OCI-LY1 (cell line): ENCODE measurements at regions not wholly inside any gene's neighbourhood (a gene's known extent, or its start where the extent isn't known, plus 50 kb on each side); places are given as distances from the start of the nearest gene placed in this dataset.

Source experiments
- H2AFZ ChIP-seq: fragments of 200-600 bp; sonication (generic), shearing (Covaris generic); 2 replicates; pipeline ENCODE4 v1.6.0; 2014; ENCODE audit warnings: antibody characterized with exemption, mild to moderate bottlenecking, low read length
- H3F3A ChIP-seq: fragments of 200-600 bp; sonication (generic), shearing (Covaris generic); 2 replicates; pipeline ENCODE4 v1.6.0; 2014; ENCODE audit warnings: mild to moderate bottlenecking, antibody characterized with exemption, low read length, moderate library complexity; ENCODE audit not compliant: insufficient read depth
- H3K27ac ChIP-seq: fragments of 200-600 bp; sonication (generic); 2 replicates; pipeline ENCODE4 v1.5.1; 2014; ENCODE audit warnings: low read length, mixed run types, mild to moderate bottlenecking, low read depth; ENCODE audit not compliant: poor library complexity, severe bottlenecking
- H3K27me3 ChIP-seq: fragments of 200-600 bp; sonication (generic); 2 replicates; pipeline ENCODE4 v1.6.0; 2014; ENCODE audit warnings: antibody characterized with exemption, mild to moderate bottlenecking, low read length, moderate library complexity; ENCODE audit not compliant: insufficient read depth
- H3K36me3 ChIP-seq: fragments of 200-600 bp; sonication (generic); 2 replicates; pipeline ENCODE4 v1.6.1; 2014; ENCODE audit warnings: mild to moderate bottlenecking, antibody characterized with exemption, low read length, moderate library complexity, mixed read lengths; ENCODE audit not compliant: insufficient read depth
- H3K4me1 ChIP-seq: fragments of 200-600 bp; sonication (generic); 2 replicates; pipeline ENCODE4 v1.5.1; 2014; ENCODE audit warnings: mild to moderate bottlenecking, low read length, moderate library complexity; ENCODE audit not compliant: insufficient read depth, severe bottlenecking
- H3K4me2 ChIP-seq: fragments of 200-600 bp; sonication (generic), shearing (Covaris generic); 2 replicates; pipeline ENCODE4 v1.6.1; 2014; ENCODE audit warnings: low read length
- H3K4me3 ChIP-seq: fragments of 200-600 bp; sonication (generic); 2 replicates; pipeline ENCODE4 v1.5.1; 2014; ENCODE audit warnings: low read length, low read depth, mild to moderate bottlenecking, mixed read lengths; ENCODE audit not compliant: poor library complexity, severe bottlenecking
- H3K79me2 ChIP-seq: fragments of 200-600 bp; shearing (Covaris generic); 2 replicates; pipeline ENCODE4 v1.6.1; 2016; ENCODE audit warnings: mixed run types, low read length, mixed read lengths; ENCODE audit not compliant: insufficient read depth
- H3K9ac ChIP-seq: fragments of 200-600 bp; sonication (generic), shearing (Covaris generic); 2 replicates; pipeline ENCODE4 v1.6.1; 2014; ENCODE audit warnings: mild to moderate bottlenecking, low read length, mixed read lengths
- H3K9me2 ChIP-seq: fragments of 200-600 bp; sonication (generic), shearing (Covaris generic); 2 replicates; pipeline ENCODE4 v1.6.1; 2014; ENCODE audit warnings: low read depth, mild to moderate bottlenecking, low read length, mixed read lengths
- H3K9me3 ChIP-seq: fragments of 200-600 bp; shearing (Covaris generic); 2 replicates; pipeline ENCODE4 v1.6.1; 2014; ENCODE audit warnings: low read length, mixed read lengths
- H4K20me1 ChIP-seq: fragments of 200-600 bp; sonication (generic), shearing (Covaris generic); 2 replicates; pipeline ENCODE4 v1.6.0; 2016; ENCODE audit warnings: mild to moderate bottlenecking, low read length; ENCODE audit not compliant: insufficient read depth
- EZH2 ChIP-seq: fragments of 200-600 bp; sonication (generic), shearing (Covaris generic); IDR thresholded peaks from 2 replicates; pipeline ENCODE4 v1.8.0; 2017; ENCODE audit warnings: borderline replicate concordance, mixed run types, mild to moderate bottlenecking, antibody characterized with exemption, low read length, moderate library complexity, mixed read lengths
- TF ChIP-seq, protein P1 (sequence below): fragments of 200-600 bp; sonication (generic), shearing (Covaris generic); IDR thresholded peaks from 2 replicates; pipeline ENCODE4 v1.5.1; 2017; ENCODE audit warnings: mild to moderate bottlenecking, antibody characterized with exemption, low read length, moderate library complexity, mixed read lengths

DNA sequence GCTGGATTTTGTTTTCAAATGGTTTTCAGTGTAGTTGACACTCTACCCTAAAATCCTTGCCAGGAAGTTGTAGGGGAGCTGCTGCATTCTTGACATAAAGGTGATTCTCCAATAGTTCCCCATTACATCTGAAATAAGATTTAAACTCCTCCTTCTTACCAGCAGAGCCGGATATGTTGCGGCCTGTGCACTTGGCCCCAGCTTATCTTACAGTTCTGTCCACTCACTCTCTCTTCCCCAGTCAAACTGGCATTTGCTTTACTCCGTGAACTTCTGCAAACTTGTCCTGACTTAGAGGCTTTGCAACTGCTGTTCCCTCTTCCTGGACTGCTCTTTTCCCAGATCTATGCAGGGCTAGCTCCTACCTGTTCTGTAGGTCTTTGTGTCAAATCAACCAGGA, 929.5 kb downstream of the VRK1 start:
- no peak overlapping the region for H3K9ac ChIP-seq

GRCh38 chr14:97730706-97731105, 933.5 kb downstream of the VRK1 start:
- Histone ChIP-seq H3K4me3 (no peak overlapping the region), H3K9me2 (no peaks in the 10 kb centered on the region), H3K27me3 (no peaks in the 10 kb centered on the region), H4K20me1 (no peaks in the 10 kb centered on the region), H3K36me3 (no peaks in the 10 kb centered on the region), H3K4me1 (no peaks in the 10 kb centered on the region), H3K4me2 (no peak overlapping the region), H3K9ac (no peak overlapping the region), H3K27ac (no peak overlapping the region), H2AFZ (no peak overlapping the region), H3K9me3 (no peaks in the 10 kb centered on the region), H3F3A (no peaks in the 10 kb centered on the region), H3K79me2 (no peaks in the 10 kb centered on the region)
- TF ChIP-seq EZH2: no peak
- TF ChIP-seq, protein P1, sequence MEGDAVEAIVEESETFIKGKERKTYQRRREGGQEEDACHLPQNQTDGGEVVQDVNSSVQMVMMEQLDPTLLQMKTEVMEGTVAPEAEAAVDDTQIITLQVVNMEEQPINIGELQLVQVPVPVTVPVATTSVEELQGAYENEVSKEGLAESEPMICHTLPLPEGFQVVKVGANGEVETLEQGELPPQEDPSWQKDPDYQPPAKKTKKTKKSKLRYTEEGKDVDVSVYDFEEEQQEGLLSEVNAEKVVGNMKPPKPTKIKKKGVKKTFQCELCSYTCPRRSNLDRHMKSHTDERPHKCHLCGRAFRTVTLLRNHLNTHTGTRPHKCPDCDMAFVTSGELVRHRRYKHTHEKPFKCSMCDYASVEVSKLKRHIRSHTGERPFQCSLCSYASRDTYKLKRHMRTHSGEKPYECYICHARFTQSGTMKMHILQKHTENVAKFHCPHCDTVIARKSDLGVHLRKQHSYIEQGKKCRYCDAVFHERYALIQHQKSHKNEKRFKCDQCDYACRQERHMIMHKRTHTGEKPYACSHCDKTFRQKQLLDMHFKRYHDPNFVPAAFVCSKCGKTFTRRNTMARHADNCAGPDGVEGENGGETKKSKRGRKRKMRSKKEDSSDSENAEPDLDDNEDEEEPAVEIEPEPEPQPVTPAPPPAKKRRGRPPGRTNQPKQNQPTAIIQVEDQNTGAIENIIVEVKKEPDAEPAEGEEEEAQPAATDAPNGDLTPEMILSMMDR: no peak

More for the DNA sequence above, 929.5 kb downstream of the VRK1 start:
- H3K9me2 ChIP-seq: no peaks in the 10 kb centered on the region
- H3F3A ChIP-seq: no peaks in the 10 kb centered on the region
- no peak overlapping the region for H3K4me3 ChIP-seq
- no peak overlapping the region for H3K4me2 ChIP-seq
- H3K27ac ChIP-seq: no peak overlapping the region
- H3K9me3 ChIP-seq: no peaks in the 10 kb centered on the region
- H3K36me3 ChIP-seq: no peaks in the 10 kb centered on the region
- H4K20me1 ChIP-seq: no peaks in the 10 kb centered on the region
- no peaks in the 10 kb centered on the region for H3K27me3 ChIP-seq
- TF ChIP-seq, protein P1: no peak
- TF ChIP-seq EZH2: no peak
- no peaks in the 10 kb centered on the region for H3K79me2 ChIP-seq
- no peak overlapping the region for H2AFZ ChIP-seq
- H3K4me1 ChIP-seq: no peaks in the 10 kb centered on the region

- Histone ChIP-seq H3K27ac (no peak overlapping the region), H3K36me3 (no peaks in the 10 kb centered on the region), H3K9me3 (no peaks in the 10 kb centered on the region), H4K20me1 (no peaks in the 10 kb centered on the region), H3K9ac (no peak overlapping the region), H3K4me1 (no peaks in the 10 kb centered on the region), H3K79me2 (no peaks in the 10 kb centered on the region), H3K9me2 (no peaks in the 10 kb centered on the region), H3K4me2 (no peak overlapping the region), H2AFZ (no peak overlapping the region), H3K27me3 (no peaks in the 10 kb centered on the region), H3F3A (no peaks in the 10 kb centered on the region), H3K4me3 (no peak overlapping the region)
- TF ChIP-seq, protein P1: no peak
- no peak for TF ChIP-seq EZH2
Observed at GRCh38 chr14:97731800-97732199, 934.6 kb downstream of the VRK1 start.
